ENCODE measurements at regions not wholly inside any gene's neighbourhood (a gene's known extent, or its start where the extent isn't known, plus 50 kb on each side); places are given as distances from the start of the nearest gene placed in this dataset.

DNA sequence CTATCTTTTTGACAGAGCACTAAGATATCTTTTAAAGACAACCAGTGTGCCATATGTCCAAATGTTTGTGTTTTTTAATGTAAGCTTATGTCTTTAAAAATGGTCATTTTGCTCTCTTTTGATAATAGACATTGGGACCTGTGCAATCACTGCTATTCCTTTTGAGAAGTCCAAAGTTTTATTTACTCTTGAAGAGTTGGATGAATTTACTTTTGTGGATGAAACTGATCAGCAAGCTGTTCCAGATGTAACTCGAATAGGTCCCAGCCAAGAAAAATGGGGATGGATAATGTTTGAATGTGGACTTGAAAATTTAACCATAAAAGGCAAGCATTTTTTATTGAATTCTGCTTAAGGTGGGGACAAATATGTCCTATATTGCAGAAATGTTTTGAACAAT, 97.2 kb downstream of the BLTP1 start:
- DNase-seq (ENCODE audit: low read depth): no peak
- H3K4me3 ChIP-seq (ENCODE audit: low read depth, low read length): no peak overlapping the region
- TF ChIP-seq, protein P1, sequence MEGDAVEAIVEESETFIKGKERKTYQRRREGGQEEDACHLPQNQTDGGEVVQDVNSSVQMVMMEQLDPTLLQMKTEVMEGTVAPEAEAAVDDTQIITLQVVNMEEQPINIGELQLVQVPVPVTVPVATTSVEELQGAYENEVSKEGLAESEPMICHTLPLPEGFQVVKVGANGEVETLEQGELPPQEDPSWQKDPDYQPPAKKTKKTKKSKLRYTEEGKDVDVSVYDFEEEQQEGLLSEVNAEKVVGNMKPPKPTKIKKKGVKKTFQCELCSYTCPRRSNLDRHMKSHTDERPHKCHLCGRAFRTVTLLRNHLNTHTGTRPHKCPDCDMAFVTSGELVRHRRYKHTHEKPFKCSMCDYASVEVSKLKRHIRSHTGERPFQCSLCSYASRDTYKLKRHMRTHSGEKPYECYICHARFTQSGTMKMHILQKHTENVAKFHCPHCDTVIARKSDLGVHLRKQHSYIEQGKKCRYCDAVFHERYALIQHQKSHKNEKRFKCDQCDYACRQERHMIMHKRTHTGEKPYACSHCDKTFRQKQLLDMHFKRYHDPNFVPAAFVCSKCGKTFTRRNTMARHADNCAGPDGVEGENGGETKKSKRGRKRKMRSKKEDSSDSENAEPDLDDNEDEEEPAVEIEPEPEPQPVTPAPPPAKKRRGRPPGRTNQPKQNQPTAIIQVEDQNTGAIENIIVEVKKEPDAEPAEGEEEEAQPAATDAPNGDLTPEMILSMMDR (IDR thresholded peaks at IDR 0.05; ENCODE audit: insufficient read depth, low read length): no peak

DNA sequence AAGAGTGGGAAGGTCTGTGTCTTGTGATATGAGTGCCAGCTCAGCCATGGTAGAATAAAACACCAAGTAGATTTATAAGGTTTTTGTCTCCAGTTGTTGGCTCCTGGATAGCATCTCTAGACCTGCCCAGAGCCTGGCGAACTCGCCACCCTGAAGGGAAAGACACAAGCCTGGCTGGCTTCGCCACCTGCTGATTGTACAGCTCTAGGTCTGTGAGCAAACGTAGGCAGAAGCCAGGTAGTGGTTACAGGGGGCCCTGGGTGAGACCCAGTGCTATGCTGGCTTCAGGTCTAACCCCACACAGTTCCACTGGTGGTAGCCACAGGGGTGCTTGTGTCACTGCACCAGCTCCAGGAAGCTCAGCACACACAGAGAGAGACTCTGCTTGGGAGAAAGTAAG, 100.5 kb downstream of the BLTP1 start:
- H3K4me3 ChIP-seq (ENCODE audit: low read depth, low read length): no peak overlapping the region
- TF ChIP-seq, protein P1 (IDR thresholded peaks at IDR 0.05; ENCODE audit: insufficient read depth, low read length): no peak
- no peak for DNase-seq (ENCODE audit: low read depth)

DNA sequence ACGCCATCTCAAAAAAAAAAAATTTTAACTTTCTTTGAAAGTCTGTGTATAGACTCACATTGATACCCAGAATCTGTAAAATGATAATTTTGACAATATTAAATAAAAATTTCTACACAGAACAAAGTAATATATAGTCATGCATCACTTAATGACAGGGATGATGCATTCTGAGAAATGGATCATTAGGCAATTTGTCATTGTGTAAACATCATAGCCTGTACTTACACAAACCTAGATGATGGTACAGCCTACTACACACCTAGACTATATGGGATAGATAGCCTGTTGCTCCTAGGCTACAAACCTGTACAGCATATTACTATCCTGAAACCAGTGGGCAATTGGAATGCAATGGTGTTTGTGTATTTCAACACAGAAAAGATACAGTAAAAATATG, 107.7 kb downstream of the BLTP1 start:
- no peak overlapping the region for H3K4me3 ChIP-seq (ENCODE audit: low read depth, low read length)
- no peak for DNase-seq (ENCODE audit: low read depth)
- TF ChIP-seq, protein P1 (IDR thresholded peaks at IDR 0.05; ENCODE audit: insufficient read depth, low read length): no peak

DNA sequence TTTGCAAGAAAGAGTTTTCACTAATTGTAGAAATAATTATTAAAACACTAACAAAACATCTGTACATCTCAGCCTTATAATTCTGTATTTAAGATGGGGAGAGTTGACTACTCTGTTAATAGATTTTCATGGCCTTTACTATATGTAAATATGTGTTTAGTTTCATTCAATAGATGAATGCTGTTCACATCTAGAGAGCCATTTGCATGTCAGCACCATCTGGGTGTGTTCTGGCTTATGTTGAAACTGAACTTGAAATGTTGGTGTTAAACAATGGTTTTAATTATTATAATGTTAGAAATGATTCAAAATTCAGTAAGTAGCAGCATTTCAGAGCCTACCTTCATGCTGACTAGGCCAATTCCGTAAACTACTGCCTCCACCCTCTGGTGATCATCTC, 102.5 kb upstream of the ADAD1 start:
- no peak for DNase-seq (ENCODE audit: low read depth)
- TF ChIP-seq, protein P1 (IDR thresholded peaks at IDR 0.05; ENCODE audit: insufficient read depth, low read length): no peak
- no peak overlapping the region for H3K4me3 ChIP-seq (ENCODE audit: low read depth, low read length)

DNA sequence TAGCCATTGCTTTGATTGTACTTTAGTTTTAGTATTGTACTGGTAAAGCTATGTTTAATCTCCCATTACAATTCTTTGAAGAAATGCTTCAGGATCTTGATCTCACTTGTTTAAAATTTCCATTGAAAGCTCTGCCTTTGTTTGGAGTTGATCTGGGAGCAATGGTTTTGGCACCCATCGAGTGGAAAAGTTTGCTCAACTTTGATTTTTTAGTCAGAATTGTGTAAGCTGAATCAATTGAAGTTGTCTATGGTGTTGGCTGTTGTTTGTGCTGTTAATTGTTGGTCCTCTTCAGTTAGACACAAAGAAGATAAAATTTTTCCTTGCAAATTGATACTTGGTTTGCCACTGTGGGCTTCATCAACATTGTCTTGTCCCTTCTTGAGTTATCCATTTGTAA, 99.8 kb upstream of the ADAD1 start:
- TF ChIP-seq, protein P1 (IDR thresholded peaks at IDR 0.05; ENCODE audit: insufficient read depth, low read length): no peak
- DNase-seq (ENCODE audit: low read depth): no peak
- no peak overlapping the region for H3K4me3 ChIP-seq (ENCODE audit: low read depth, low read length)

DNA sequence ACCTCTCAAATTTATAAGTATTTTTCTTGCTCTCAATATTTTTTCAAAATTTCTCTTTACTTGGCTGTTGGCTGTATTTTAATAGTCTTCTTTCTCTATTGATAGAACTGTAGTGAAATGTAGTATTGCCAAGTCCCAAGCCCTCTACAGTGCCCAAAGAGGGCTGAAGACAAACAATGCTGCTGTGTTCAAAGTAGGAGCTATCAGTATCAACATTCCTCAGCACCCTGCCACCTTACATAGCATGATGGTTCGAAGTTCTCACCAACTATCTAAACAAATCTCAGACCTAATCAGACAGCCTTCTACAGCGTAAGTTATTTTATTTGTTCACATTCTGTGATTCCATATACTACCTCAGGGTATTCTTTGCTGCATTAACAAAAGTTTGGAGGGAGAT, 99.1 kb upstream of the ADAD1 start:
- no peak for DNase-seq (ENCODE audit: low read depth)
- no peak overlapping the region for H3K4me3 ChIP-seq (ENCODE audit: low read depth, low read length)
- TF ChIP-seq, protein P1 (IDR thresholded peaks at IDR 0.05; ENCODE audit: insufficient read depth, low read length): no peak

DNA sequence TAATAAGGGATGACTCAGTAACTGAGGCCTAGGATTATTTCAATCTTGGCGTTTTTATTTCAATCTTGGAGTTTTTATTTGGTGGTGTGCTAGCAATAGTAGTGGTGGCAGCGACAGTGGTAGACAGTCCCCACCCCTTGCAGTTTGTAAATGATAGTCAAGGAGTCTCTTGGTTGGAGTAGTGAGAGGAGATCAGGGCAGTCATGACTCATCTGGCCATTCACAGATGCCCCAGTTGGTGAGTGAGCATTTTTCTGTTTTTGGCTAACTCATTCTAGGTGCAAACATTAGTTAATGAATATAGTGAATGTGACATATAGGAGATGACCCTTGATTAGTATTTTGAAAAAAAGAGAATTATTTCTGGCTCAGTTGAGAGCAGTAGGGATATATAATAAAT, 93.5 kb upstream of the ADAD1 start:
- no peak overlapping the region for H3K4me3 ChIP-seq (ENCODE audit: low read depth, low read length)
- TF ChIP-seq, protein P1 (IDR thresholded peaks at IDR 0.05; ENCODE audit: insufficient read depth, low read length): no peak
- DNase-seq (ENCODE audit: low read depth): no peak
